ENCODE measurements at regions not wholly inside any gene's neighbourhood (a gene's known extent, or its start where the extent isn't known, plus 50 kb on each side); places are given as distances from the start of the nearest gene placed in this dataset.

GRCh38 chr5:142482207-142482606, 157.4 kb upstream of the SPRY4 start:
- intact Hi-C loops (cut with DNase I; ENCODE audit: low total_unique reads) = no loop called here
- Histone ChIP-seq H3K9me3 (peaks cover 0 to 18% of the 10 kb centered on the region in 2 donors), H3K36me3 (no peaks in the 10 kb centered on the region), H3K4me3 (no peak overlapping the region), H3K27ac (no peak overlapping the region), H3K4me1 (no peaks in the 10 kb centered on the region), H3K27me3 (no peaks in the 10 kb centered on the region)
- TF ChIP-seq POLR2AphosphoS5 (IDR thresholded peaks at IDR 0.05) (no peak), POLR2A (IDR thresholded peaks at IDR 0.05) (no peak), CTCF (IDR thresholded peaks at IDR 0.05) (no peak)
- no peak for DNase-seq (ENCODE audit: low spot score in 2 of 2)

- H3K9me3 ChIP-seq = peaks cover 0 to 18% of the 10 kb centered on the region in 2 donors
- H3K27me3 ChIP-seq = no peaks in the 10 kb centered on the region
- H3K4me3 ChIP-seq = no peak overlapping the region
- DNase-seq (ENCODE audit: low spot score in 2 of 2) = no peak
- intact Hi-C loops (cut with DNase I; ENCODE audit: low total_unique reads) = no loop called here
- no peaks in the 10 kb centered on the region for H3K36me3 ChIP-seq
- no peaks in the 10 kb centered on the region for H3K4me1 ChIP-seq
- no peak overlapping the region for H3K27ac ChIP-seq
- TF ChIP-seq CTCF (IDR thresholded peaks at IDR 0.05) (no peak), POLR2AphosphoS5 (IDR thresholded peaks at IDR 0.05) (no peak), POLR2A (IDR thresholded peaks at IDR 0.05) (no peak)
Measured at GRCh38 chr5:142481410-142481809, 156.6 kb upstream of the SPRY4 start.

GRCh38 chr5:142479854-142480519, 155.2 kb upstream of the SPRY4 start:
- intact Hi-C loops (cut with DNase I; ENCODE audit: low total_unique reads) = no loop called here

GRCh38 chr5:142479150-142479549, 154.3 kb upstream of the SPRY4 start:
- H3K4me3 ChIP-seq = no peak overlapping the region
- intact Hi-C loops (cut with DNase I; ENCODE audit: low total_unique reads) = no loop called here

More at GRCh38 chr5:142479854-142480519, 155.2 kb upstream of the SPRY4 start:
- TF ChIP-seq POLR2A (IDR thresholded peaks at IDR 0.05) (no peak), CTCF (IDR thresholded peaks at IDR 0.05) (no peak), POLR2AphosphoS5 (IDR thresholded peaks at IDR 0.05) (no peak)
- H3K27ac ChIP-seq = no peak overlapping the region
- H3K4me1 ChIP-seq = no peaks in the 10 kb centered on the region
- no peaks in the 10 kb centered on the region for H3K36me3 ChIP-seq
- DNase-seq (ENCODE audit: low spot score in 2 of 2) = no peak
- no peaks in the 10 kb centered on the region for H3K27me3 ChIP-seq
- H3K4me3 ChIP-seq = no peak overlapping the region
- peaks cover 0 to 14% of the 10 kb centered on the region in 2 donors for H3K9me3 ChIP-seq

More at GRCh38 chr5:142479150-142479549, 154.3 kb upstream of the SPRY4 start:
- Histone ChIP-seq H3K27me3 (no peaks in the 10 kb centered on the region), H3K9me3 (peaks cover 0 to 9% of the 10 kb centered on the region in 2 donors), H3K4me1 (no peaks in the 10 kb centered on the region), H3K36me3 (no peaks in the 10 kb centered on the region), H3K27ac (no peak overlapping the region)
- no peak for TF ChIP-seq CTCF (IDR thresholded peaks at IDR 0.05)
- TF ChIP-seq POLR2AphosphoS5 (IDR thresholded peaks at IDR 0.05) = no peak
- TF ChIP-seq POLR2A (IDR thresholded peaks at IDR 0.05) = no peak
- no peak for DNase-seq (ENCODE audit: low spot score in 2 of 2)
